H1 (cell line): ENCODE measurements at regions not wholly inside any gene's neighbourhood (a gene's known extent, or its start where the extent isn't known, plus 50 kb on each side); places are given as distances from the start of the nearest gene placed in this dataset.

Experiments used
- BRCA1 ChIP-seq: IDR thresholded peaks from 2 replicates; pipeline ENCODE4 v1.6.1; 2012; ENCODE audit warnings: low read depth, low read length, improper control_type of control experiment
- CREB1 ChIP-seq: IDR thresholded peaks from 2 replicates; pipeline ENCODE4 v1.6.1; 2012; ENCODE audit warnings: inconsistent platforms
- JUN ChIP-seq: IDR thresholded peaks from 2 replicates; pipeline ENCODE4 v1.6.1; 2011; ENCODE audit warnings: low read depth, mild to moderate bottlenecking, improper control_type of control experiment, low read length
- TEAD4 ChIP-seq: IDR thresholded peaks from 2 replicates; pipeline ENCODE4 v1.6.1; 2012; ENCODE audit warnings: low read depth, low read length, inconsistent platforms, mixed read lengths

GRCh38 chr12:98425859-98426258, 89.5 kb upstream of the TMPO start (continued):
- TF ChIP-seq TEAD4 (no peak), JUN (no peak), BRCA1 (no peak), CREB1 (no peak)
